CD8-positive, alpha-beta memory T cell (primary cell): ENCODE measurements at regions not wholly inside any gene's neighbourhood (a gene's known extent, or its start where the extent isn't known, plus 50 kb on each side); places are given as distances from the start of the nearest gene placed in this dataset.

Experiments used
- CTCF ChIA-PET: fragments of 350-600 bp; sonication (Branson Sonifier 250); formaldehyde crosslinking; loops from one replicate; lab custom pipeline; 2021; ENCODE audit warnings: antibody characterized with exemption; lab: Charles Lee
- POLR2A ChIA-PET: fragments of 350-600 bp; sonication (Branson Sonifier 250); formaldehyde crosslinking; loops from one replicate; lab custom pipeline; 2021; ENCODE audit warnings: antibody characterized with exemption; lab: Charles Lee
- DNase-seq, 5 donors: peaks; one replicate each; pipeline versions ENCODE4 v3.0.0 to v3.0.0-alpha.2; 2020 to 2022; ENCODE audit warnings: mixed read lengths in 1 of 5
- H3K27ac ChIP-seq: one replicate; pipeline ENCODE4 v1.7.0; 2013; ENCODE audit warnings: low read depth, mild to moderate bottlenecking, low read length, moderate library complexity
- H3K27me3 ChIP-seq: 2 replicates; pipeline ENCODE4 v1.7.0; 2013; ENCODE audit warnings: low read length, mild to moderate bottlenecking; ENCODE audit not compliant: insufficient read depth, poor library complexity, severe bottlenecking
- H3K36me3 ChIP-seq: 2 replicates; pipeline ENCODE4 v1.7.0; 2013; ENCODE audit warnings: mild to moderate bottlenecking, low read length, moderate library complexity; ENCODE audit not compliant: insufficient read depth
- H3K4me1 ChIP-seq: 2 replicates; pipeline ENCODE4 v1.7.0; 2013; ENCODE audit warnings: mild to moderate bottlenecking, low read length, moderate library complexity; ENCODE audit not compliant: insufficient read depth
- H3K4me3 ChIP-seq: 2 replicates; pipeline ENCODE4 v1.7.0; 2013; ENCODE audit warnings: mild to moderate bottlenecking, low read length
- H3K9me3 ChIP-seq: 2 replicates; pipeline ENCODE4 v1.7.0; 2013; ENCODE audit warnings: mild to moderate bottlenecking, low read length
- H3K27ac Mint-ChIP-seq, 8 donors: one replicate each; pipeline ENCODE4 v1.8.0; 2020 to 2021; ENCODE audit warnings: mixed read lengths in 8 of 8, mild to moderate bottlenecking in 6 of 8, inconsistent platforms in 3 of 8, moderate library complexity in 3 of 8
- H3K27me3 Mint-ChIP-seq, 2 donors: one replicate each; pipeline ENCODE4 v1.8.0; 2020 to 2021; ENCODE audit warnings: mixed read lengths in 2 of 2, mild to moderate bottlenecking in 1 of 2, moderate library complexity in 1 of 2
- H3K36me3 Mint-ChIP-seq, 3 donors: one replicate each; pipeline ENCODE4 v1.8.0; 2020 to 2021; ENCODE audit warnings: mixed read lengths in 3 of 3, inconsistent platforms in 1 of 3, mild to moderate bottlenecking in 1 of 3
- H3K4me1 Mint-ChIP-seq, 3 donors: one replicate each; pipeline ENCODE4 v1.8.0; 2020 to 2021; ENCODE audit warnings: mixed read lengths in 3 of 3, inconsistent platforms in 1 of 3, mild to moderate bottlenecking in 1 of 3
- H3K4me3 Mint-ChIP-seq, 7 donors: one replicate each; pipeline ENCODE4 v1.8.0; 2020 to 2021; ENCODE audit warnings: mixed read lengths in 7 of 7, mild to moderate bottlenecking in 6 of 7, moderate library complexity in 4 of 7, inconsistent platforms in 2 of 7
- H3K9me3 Mint-ChIP-seq, 5 donors: one replicate each; pipeline ENCODE4 v1.8.0; 2020 to 2022; ENCODE audit warnings: mixed read lengths in 5 of 5, mild to moderate bottlenecking in 3 of 5, moderate library complexity in 2 of 5, inconsistent platforms in 1 of 5

DNA sequence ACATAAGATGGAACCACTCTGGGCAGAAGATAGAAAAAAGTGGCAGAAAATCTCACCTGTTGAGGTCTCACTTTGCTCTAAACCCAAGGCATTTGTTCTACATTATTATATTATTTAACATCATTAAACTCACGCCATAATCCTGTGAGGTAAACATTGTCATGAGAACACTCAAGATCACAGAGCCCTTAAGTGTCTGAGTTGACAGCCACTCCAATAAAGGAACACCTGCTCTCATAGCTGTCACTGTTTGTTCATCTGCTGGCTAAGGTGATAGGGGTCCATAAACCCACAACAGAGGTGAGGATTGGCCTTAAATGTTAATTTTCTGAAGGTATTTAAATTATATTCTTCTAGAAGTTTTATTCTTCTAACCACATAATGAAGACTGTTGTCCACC, 439.7 kb downstream of the RIT2 start:
- no peak for DNase-seq
- Mint-ChIP-seq H3K27me3 (no peaks in the 10 kb centered on the region), H3K4me3 (no peak overlapping the region), H3K4me1 (no peaks in the 10 kb centered on the region), H3K27ac (no peak overlapping the region), H3K9me3 (peaks cover 4 to 28% (median 6%) of the 10 kb centered on the region in 5 donors), H3K36me3 (no peaks in the 10 kb centered on the region)
- ChIA-PET CTCF (interaction anchor here (1.6 kb wide), 1 partner anchor 9 kb away, joined by 3 read pairs; no protein-coding TSS in a partner anchor), POLR2A (no interaction called here)
- Histone ChIP-seq H3K9me3 (no peaks in the 10 kb centered on the region), H3K27me3 (no peaks in the 10 kb centered on the region), H3K4me3 (no peak overlapping the region), H3K4me1 (no peaks in the 10 kb centered on the region), H3K36me3 (no peaks in the 10 kb centered on the region), H3K27ac (no peak overlapping the region)

DNA sequence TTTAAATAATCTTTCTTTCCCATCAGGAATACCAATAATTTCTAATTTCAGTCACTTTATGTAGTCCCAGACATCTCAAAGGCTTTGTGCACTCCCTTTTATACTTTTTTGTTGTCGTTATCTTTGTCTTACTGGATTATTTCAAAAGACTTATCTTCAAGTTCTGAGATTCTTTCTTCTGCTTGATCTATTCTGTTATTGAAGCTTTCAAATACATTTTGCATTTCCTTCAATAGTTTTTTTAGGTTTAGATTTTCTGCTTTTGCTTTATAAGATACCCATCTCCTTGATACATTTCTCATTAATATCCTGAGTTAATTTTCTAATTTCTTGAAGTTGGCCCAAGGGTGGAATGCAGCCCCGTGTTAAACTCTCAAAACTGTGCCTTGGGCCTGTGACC, 432.4 kb downstream of the RIT2 start:
- CTCF ChIA-PET: no interaction called here
- Mint-ChIP-seq H3K4me1 (no peaks in the 10 kb centered on the region), H3K9me3 (peaks cover 21 to 59% (median 31%) of the 10 kb centered on the region in 5 donors), H3K27ac (no peak overlapping the region), H3K4me3 (no peak overlapping the region), H3K27me3 (no peaks in the 10 kb centered on the region), H3K36me3 (no peaks in the 10 kb centered on the region)
- POLR2A ChIA-PET: no interaction called here
- H3K27ac ChIP-seq: no peak overlapping the region
- H3K4me1 ChIP-seq: no peaks in the 10 kb centered on the region
- H3K27me3 ChIP-seq: no peaks in the 10 kb centered on the region
- no peak overlapping the region for H3K4me3 ChIP-seq
- no peak for DNase-seq
- no peaks in the 10 kb centered on the region for H3K9me3 ChIP-seq
- no peaks in the 10 kb centered on the region for H3K36me3 ChIP-seq

- Mint-ChIP-seq H3K4me1 (no peaks in the 10 kb centered on the region), H3K4me3 (no peak overlapping the region), H3K9me3 (peaks cover 9 to 30% (median 16%) of the 10 kb centered on the region in 5 donors), H3K36me3 (no peaks in the 10 kb centered on the region), H3K27ac (no peak overlapping the region), H3K27me3 (no peaks in the 10 kb centered on the region)
- Histone ChIP-seq H3K27ac (no peak overlapping the region), H3K9me3 (no peaks in the 10 kb centered on the region), H3K4me3 (no peak overlapping the region), H3K36me3 (no peaks in the 10 kb centered on the region), H3K4me1 (no peaks in the 10 kb centered on the region), H3K27me3 (no peaks in the 10 kb centered on the region)
- ChIA-PET POLR2A (no interaction called here), CTCF (no interaction called here)
- no peak for DNase-seq
Measured at GRCh38 chr18:42689310-42689709, 426.2 kb downstream of the RIT2 start.
